Activated CD4-positive, alpha-beta memory T cell treated with anti-CD3 and anti-CD28 coated beads for 36 hours (primary cell): ENCODE measurements at regions not wholly inside any gene's neighbourhood (a gene's known extent, or its start where the extent isn't known, plus 50 kb on each side); places are given as distances from the start of the nearest gene placed in this dataset.

Experiments
- CTCF ChIA-PET: fragments of 350-600 bp; sonication (Branson Sonifier 250); formaldehyde crosslinking; loops from one replicate; lab custom pipeline; 2021; ENCODE audit warnings: antibody characterized with exemption, inconsistent platforms; lab: Charles Lee
- POLR2A ChIA-PET: fragments of 350-600 bp; sonication (Branson Sonifier 250); formaldehyde crosslinking; loops from one replicate; lab custom pipeline; 2021; ENCODE audit warnings: antibody characterized with exemption; lab: Charles Lee
- DNase-seq: peaks from one replicate; pipeline ENCODE4 v3.0.0-alpha.2; 2020
- H3K27ac Mint-ChIP-seq: one replicate; pipeline ENCODE4 v1.8.0; 2021; ENCODE audit warnings: mixed read lengths
- H3K27me3 Mint-ChIP-seq: one replicate; pipeline ENCODE4 v1.8.0; 2021; ENCODE audit warnings: mixed read lengths
- H3K36me3 Mint-ChIP-seq: one replicate; pipeline ENCODE4 v1.8.0; 2021; ENCODE audit warnings: mixed read lengths
- H3K4me1 Mint-ChIP-seq: one replicate; pipeline ENCODE4 v1.8.0; 2021; ENCODE audit warnings: low read depth, mixed read lengths
- H3K4me3 Mint-ChIP-seq: one replicate; pipeline ENCODE4 v1.8.0; 2021; ENCODE audit warnings: mild to moderate bottlenecking, mixed read lengths
- H3K9me3 Mint-ChIP-seq: one replicate; pipeline ENCODE4 v1.8.0; 2021; ENCODE audit warnings: mixed read lengths
- intact Hi-C: fragments of 100-400 bp; cut with micrococcal nuclease; formaldehyde crosslinking; loops from one replicate; pipeline ENCODE4 v1.15.1; 2023

- ChIA-PET CTCF (interaction anchor here (0.8 to 1.1 kb wide), 3 partner anchors 34 to 41 kb away, joined by 3 to 4 read pairs (median 3); no protein-coding TSS in a partner anchor), POLR2A (no interaction called here)
- H3K27me3 Mint-ChIP-seq = peaks cover 13% of the 10 kb centered on the region
- H3K4me3 Mint-ChIP-seq = no peak overlapping the region
- H3K36me3 Mint-ChIP-seq = no peaks in the 10 kb centered on the region
- DNase-seq = no peak
- no peaks in the 10 kb centered on the region for H3K4me1 Mint-ChIP-seq
- no peak overlapping the region for H3K27ac Mint-ChIP-seq
- intact Hi-C loops = no loop called here
- no peaks in the 10 kb centered on the region for H3K9me3 Mint-ChIP-seq
Observed at GRCh38 chr14:34364201-34364600, 97.8 kb downstream of the SPTSSA start.

GRCh38 chr14:34363733-34364134, 98.3 kb downstream of the SPTSSA start:
- CTCF ChIA-PET = interaction anchor here (0.8 to 1.0 kb wide), 2 partner anchors 39 to 41 kb away, joined by 3 read pairs; no protein-coding TSS in a partner anchor
- intact Hi-C loops = no loop called here
- POLR2A ChIA-PET = no interaction called here
- DNase-seq = peak; percentile 11
- H3K27ac Mint-ChIP-seq = no peak overlapping the region
- H3K4me1 Mint-ChIP-seq = no peaks in the 10 kb centered on the region
- H3K36me3 Mint-ChIP-seq = no peaks in the 10 kb centered on the region
- H3K9me3 Mint-ChIP-seq = no peaks in the 10 kb centered on the region
- peaks cover 13% of the 10 kb centered on the region for H3K27me3 Mint-ChIP-seq
- no peak overlapping the region for H3K4me3 Mint-ChIP-seq

GRCh38 chr14:34362641-34363251, 99.3 kb downstream of the SPTSSA start:
- intact Hi-C loops = no loop called here
- Mint-ChIP-seq H3K4me3 (no peak overlapping the region), H3K27me3 (peaks cover 13% of the 10 kb centered on the region), H3K36me3 (no peaks in the 10 kb centered on the region), H3K4me1 (no peaks in the 10 kb centered on the region), H3K9me3 (no peaks in the 10 kb centered on the region), H3K27ac (no peak overlapping the region)
- DNase-seq = no peak
- CTCF ChIA-PET = interaction anchor here (0.7 to 0.8 kb wide), 2 partner anchors 31 to 39 kb away, joined by 3 read pairs; no protein-coding TSS in a partner anchor
- POLR2A ChIA-PET = no interaction called here

- intact Hi-C loops = no loop called here
- ChIA-PET CTCF (interaction anchor here (0.7 to 1.5 kb wide), 2 partner anchors 30 to 39 kb away, joined by 3 to 8 read pairs; no protein-coding TSS in a partner anchor), POLR2A (no interaction called here)
- H3K36me3 Mint-ChIP-seq = no peaks in the 10 kb centered on the region
- DNase-seq = no peak
- no peak overlapping the region for H3K4me3 Mint-ChIP-seq
- peaks cover 13% of the 10 kb centered on the region for H3K27me3 Mint-ChIP-seq
- H3K9me3 Mint-ChIP-seq = no peaks in the 10 kb centered on the region
- H3K27ac Mint-ChIP-seq = no peak overlapping the region
- H3K4me1 Mint-ChIP-seq = no peaks in the 10 kb centered on the region
Observed at GRCh38 chr14:34361504-34362011, 100.5 kb downstream of the SPTSSA start.

- POLR2A ChIA-PET = no interaction called here
- no peak overlapping the region for H3K4me3 Mint-ChIP-seq
Observed at GRCh38 chr14:34359420-34360117, 102.5 kb downstream of the SPTSSA start.

GRCh38 chr14:34356264-34356654, 105.8 kb downstream of the SPTSSA start:
- Mint-ChIP-seq H3K36me3 (no peaks in the 10 kb centered on the region), H3K4me1 (no peaks in the 10 kb centered on the region), H3K27me3 (no peaks in the 10 kb centered on the region), H3K4me3 (no peak overlapping the region), H3K9me3 (no peaks in the 10 kb centered on the region), H3K27ac (no peak overlapping the region)
- POLR2A ChIA-PET = no interaction called here
- CTCF ChIA-PET = no interaction called here
- intact Hi-C loops = no loop called here
- no peak for DNase-seq

More at GRCh38 chr14:34359420-34360117, 102.5 kb downstream of the SPTSSA start:
- CTCF ChIA-PET = interaction anchor here (1.0 kb wide), 1 partner anchor 36 kb away, joined by 3 read pairs; no protein-coding TSS in a partner anchor
- intact Hi-C loops = no loop called here
- H3K27ac Mint-ChIP-seq = no peak overlapping the region
- H3K9me3 Mint-ChIP-seq = no peaks in the 10 kb centered on the region
- H3K36me3 Mint-ChIP-seq = no peaks in the 10 kb centered on the region
- no peaks in the 10 kb centered on the region for H3K4me1 Mint-ChIP-seq
- peaks cover 9% of the 10 kb centered on the region for H3K27me3 Mint-ChIP-seq
- no peak for DNase-seq

- CTCF ChIA-PET = no interaction called here
- intact Hi-C loops = no loop called here
- no peak overlapping the region for H3K4me3 Mint-ChIP-seq
- H3K27me3 Mint-ChIP-seq = no peaks in the 10 kb centered on the region
- POLR2A ChIA-PET = no interaction called here
- DNase-seq = no peak
- no peaks in the 10 kb centered on the region for H3K4me1 Mint-ChIP-seq
- no peak overlapping the region for H3K27ac Mint-ChIP-seq
- H3K9me3 Mint-ChIP-seq = no peaks in the 10 kb centered on the region
- H3K36me3 Mint-ChIP-seq = no peaks in the 10 kb centered on the region
Observed at GRCh38 chr14:34355584-34356263, 106.3 kb downstream of the SPTSSA start.

- H3K36me3 Mint-ChIP-seq = no peaks in the 10 kb centered on the region
- no peaks in the 10 kb centered on the region for H3K27me3 Mint-ChIP-seq
- no peak for DNase-seq
- H3K27ac Mint-ChIP-seq = no peak overlapping the region
- intact Hi-C loops = no loop called here
- no peak overlapping the region for H3K4me3 Mint-ChIP-seq
- POLR2A ChIA-PET = no interaction called here
- H3K4me1 Mint-ChIP-seq = no peaks in the 10 kb centered on the region
- CTCF ChIA-PET = interaction anchor here (0.7 to 1.2 kb wide), 3 partner anchors 23 to 464 kb away, joined by 3 to 4 read pairs (median 4); no protein-coding TSS in a partner anchor
- H3K9me3 Mint-ChIP-seq = no peaks in the 10 kb centered on the region
Observed at GRCh38 chr14:34354556-34354955, 107.5 kb downstream of the SPTSSA start.

GRCh38 chr14:34350903-34351302, 111.1 kb downstream of the SPTSSA start:
- POLR2A ChIA-PET = no interaction called here
- CTCF ChIA-PET = no interaction called here
- Mint-ChIP-seq H3K36me3 (no peaks in the 10 kb centered on the region), H3K9me3 (no peaks in the 10 kb centered on the region), H3K27me3 (no peaks in the 10 kb centered on the region), H3K4me1 (no peaks in the 10 kb centered on the region), H3K27ac (no peak overlapping the region), H3K4me3 (no peak overlapping the region)
- intact Hi-C loops = no loop called here
- no peak for DNase-seq

- no peak for DNase-seq
- no peaks in the 10 kb centered on the region for H3K36me3 Mint-ChIP-seq
- H3K27ac Mint-ChIP-seq = no peak overlapping the region
- ChIA-PET POLR2A (no interaction called here), CTCF (no interaction called here)
- H3K4me1 Mint-ChIP-seq = no peaks in the 10 kb centered on the region
- H3K9me3 Mint-ChIP-seq = no peaks in the 10 kb centered on the region
- no peaks in the 10 kb centered on the region for H3K27me3 Mint-ChIP-seq
- no peak overlapping the region for H3K4me3 Mint-ChIP-seq
- intact Hi-C loops = no loop called here
Observed at GRCh38 chr14:34348592-34348991, 113.4 kb downstream of the SPTSSA start.

- CTCF ChIA-PET = interaction anchor here (0.9 kb wide), 1 partner anchor 16 kb away, joined by 4 read pairs; no protein-coding TSS in a partner anchor
- Mint-ChIP-seq H3K9me3 (no peaks in the 10 kb centered on the region), H3K27ac (no peak overlapping the region), H3K4me1 (no peaks in the 10 kb centered on the region), H3K36me3 (no peaks in the 10 kb centered on the region), H3K4me3 (no peak overlapping the region), H3K27me3 (no peaks in the 10 kb centered on the region)
- DNase-seq = no peak
- intact Hi-C loops = no loop called here
- POLR2A ChIA-PET = no interaction called here
Observed at GRCh38 chr14:34347683-34348082, 114.4 kb downstream of the SPTSSA start.
